NCI-H345 (cell line): ENCODE measurements at regions not wholly inside any gene's neighbourhood (a gene's known extent, or its start where the extent isn't known, plus 50 kb on each side); places are given as distances from the start of the nearest gene placed in this dataset.
"Not testable (repeated sequence)": the region's sequence is repeated elsewhere in the genome, so short reads cannot be mapped to it uniquely, and the experiment has no call there.

Experiments
- DNase-seq: peaks from one replicate; lab custom pipeline; 2025; lab: John Stamatoyannopoulos, UW

- DNase-seq, result peak; percentile 24
Observed at GRCh38 chr5:27491047-27491446, 452.7 kb upstream of the CDH9 start.

- DNase-seq, result no peak
Observed at GRCh38 chr5:27489701-27490100, 451.3 kb upstream of the CDH9 start.

DNA sequence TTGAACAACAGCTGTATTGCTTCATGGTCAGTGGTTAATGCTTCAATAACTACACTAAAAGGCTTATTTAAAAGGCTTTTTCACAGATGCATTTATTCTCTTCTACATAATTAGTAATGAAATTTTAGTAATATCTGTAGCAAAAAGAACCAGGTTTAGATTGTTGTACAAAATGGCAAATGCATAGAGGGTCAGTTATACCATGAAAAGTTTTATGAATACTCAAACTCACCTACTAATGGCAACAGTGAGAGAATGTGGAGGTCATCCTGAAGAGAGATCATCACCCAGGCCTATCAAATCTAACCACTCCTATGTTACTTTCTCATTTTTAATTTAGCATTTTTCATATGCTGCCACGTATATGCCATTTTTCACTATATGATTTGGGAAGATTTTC, 444.3 kb upstream of the CDH9 start:
- no peak for DNase-seq

DNA sequence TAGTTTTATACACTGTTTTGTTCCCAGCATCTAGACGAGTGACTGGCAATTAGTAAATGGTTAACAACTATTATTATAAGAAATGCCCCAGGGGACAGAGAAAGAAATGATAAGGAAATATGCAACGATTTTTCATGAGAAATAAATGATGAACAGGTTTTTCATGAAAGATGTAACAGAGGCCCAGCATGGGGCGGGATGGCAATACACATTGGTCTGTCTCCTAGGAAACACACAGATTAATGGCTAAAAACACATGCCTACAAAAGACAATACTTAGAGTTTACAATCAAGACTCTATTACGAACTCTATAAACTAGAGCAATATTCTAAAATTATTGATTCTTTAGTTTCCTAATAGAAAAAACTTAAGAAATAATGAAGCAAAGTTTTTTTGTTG, 441.5 kb upstream of the CDH9 start:
- DNase-seq, result no peak

DNA sequence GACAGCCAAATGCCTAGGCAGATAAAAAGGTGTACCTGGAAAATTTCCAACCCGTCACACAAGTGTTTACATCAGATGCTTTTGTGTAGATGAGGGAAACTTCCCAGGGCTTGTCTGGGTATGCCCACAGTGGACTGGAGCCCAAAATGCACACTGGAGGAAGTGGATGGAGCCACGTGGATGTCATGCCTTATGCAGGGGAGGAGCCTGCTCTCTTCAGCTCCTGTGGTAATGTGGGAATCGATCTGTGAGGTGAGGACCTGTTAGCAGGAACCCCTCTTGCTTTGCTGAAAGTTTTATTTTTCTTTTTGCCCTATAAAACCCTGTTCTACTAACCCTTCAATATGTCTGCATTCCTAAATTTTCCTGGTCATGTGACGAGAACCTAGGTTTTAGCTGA, 439.2 kb upstream of the CDH9 start:
- DNase-seq, result no peak

- DNase-seq, result no peak
Observed at GRCh38 chr5:27476356-27476988, 438.1 kb upstream of the CDH9 start.

- DNase-seq, result no peak
Observed at GRCh38 chr5:27475063-27475462, 436.7 kb upstream of the CDH9 start.

- no peak for DNase-seq
Observed at GRCh38 chr5:27474395-27474794, 436.0 kb upstream of the CDH9 start.

DNA sequence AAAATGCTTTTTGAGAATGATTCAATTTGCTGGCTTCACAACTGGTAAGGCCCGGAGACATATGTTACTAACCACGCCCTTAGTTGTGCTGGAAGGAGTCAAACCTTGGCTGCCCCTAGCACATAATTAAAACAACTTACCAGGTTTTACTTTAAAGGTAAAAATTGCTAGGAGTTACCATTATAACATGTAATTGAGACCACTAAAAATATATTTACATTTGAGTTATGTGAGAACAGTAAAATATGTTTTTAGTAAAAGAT, 435.6 kb upstream of the CDH9 start:
- DNase-seq, result no peak

GRCh38 chr5:27473307-27474046, 435.1 kb upstream of the CDH9 start:
- DNase-seq, result no peak

GRCh38 chr5:27472871-27473270, 434.5 kb upstream of the CDH9 start:
- no peak for DNase-seq

GRCh38 chr5:27472000-27472763, 433.8 kb upstream of the CDH9 start:
- peak; percentile 17 for DNase-seq

DNA sequence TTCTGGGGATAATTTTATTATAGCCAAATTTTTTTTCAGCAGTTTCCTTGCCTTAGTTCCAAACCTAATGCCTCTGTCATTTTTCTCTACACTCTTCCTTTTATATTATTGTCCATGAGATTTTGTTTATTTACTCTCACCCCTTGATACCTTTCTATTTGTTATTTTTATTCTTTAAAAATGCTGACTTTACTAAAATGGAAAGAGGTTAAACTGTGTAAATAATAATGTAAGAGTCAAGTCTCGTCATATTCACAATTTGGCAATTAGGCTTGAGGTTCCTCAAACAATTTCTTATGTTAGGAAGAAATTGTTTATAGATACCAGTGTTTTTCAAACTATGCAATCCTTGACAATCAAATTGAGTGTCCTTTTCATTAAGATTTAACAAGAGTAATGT, 428.6 kb upstream of the CDH9 start:
- no peak for DNase-seq

- DNase-seq, result no peak
Observed at GRCh38 chr5:27465140-27465539, 426.8 kb upstream of the CDH9 start.

DNA sequence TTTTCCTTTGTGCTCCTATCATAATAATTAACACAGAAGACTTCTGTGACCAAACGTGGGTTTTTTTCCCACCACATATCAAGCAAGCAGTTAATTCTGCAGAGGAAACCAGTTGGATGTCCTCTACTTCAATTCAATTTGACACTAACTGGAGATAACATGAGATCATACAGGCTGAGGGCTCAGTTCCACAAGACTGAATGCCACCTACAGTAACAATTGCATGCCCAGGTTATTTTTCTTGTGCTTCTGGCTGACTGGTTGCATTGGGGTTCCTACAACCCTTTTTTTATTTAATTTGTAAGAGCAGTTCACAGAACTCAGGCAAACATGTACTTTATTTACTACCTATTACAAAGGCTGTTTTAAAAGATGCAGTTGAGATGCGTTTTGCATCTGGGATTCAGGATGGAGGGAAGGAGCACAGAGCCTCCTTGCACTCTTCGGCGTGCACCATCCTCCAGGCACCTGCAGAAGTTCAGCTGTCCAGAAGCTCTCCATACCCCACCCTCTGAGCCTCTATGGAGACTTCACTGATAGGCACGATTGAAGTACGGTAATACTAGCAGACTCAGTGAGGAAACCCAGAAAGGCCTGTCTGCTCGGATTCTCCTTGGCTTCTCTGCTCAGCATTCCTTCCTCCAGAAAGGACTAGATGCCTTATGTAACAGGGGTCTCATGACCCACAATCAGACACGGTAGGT, 425.2 kb upstream of the CDH9 start:
- DNase-seq, result no peak

GRCh38 chr5:27462936-27463335, 424.6 kb upstream of the CDH9 start:
- no peak for DNase-seq

DNA sequence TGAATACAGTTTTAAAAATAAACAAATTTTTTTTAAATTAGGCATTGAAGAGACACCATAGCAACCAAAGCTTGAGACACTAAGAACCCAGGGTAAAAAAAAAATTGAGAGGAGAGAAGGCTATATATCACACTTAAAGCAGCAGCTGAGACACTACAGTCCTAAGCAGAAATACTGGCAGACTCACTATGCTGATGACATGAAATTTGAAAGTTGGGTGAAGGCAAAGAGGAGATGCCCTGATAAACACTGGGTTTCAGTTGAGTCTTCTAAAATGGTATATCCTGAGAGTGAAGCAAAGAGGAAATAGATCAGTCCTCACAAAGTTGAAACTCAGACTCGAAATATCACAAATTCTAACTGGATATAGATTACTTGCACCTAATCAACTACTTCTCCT, 419.9 kb upstream of the CDH9 start:
- DNase-seq, result no peak

DNA sequence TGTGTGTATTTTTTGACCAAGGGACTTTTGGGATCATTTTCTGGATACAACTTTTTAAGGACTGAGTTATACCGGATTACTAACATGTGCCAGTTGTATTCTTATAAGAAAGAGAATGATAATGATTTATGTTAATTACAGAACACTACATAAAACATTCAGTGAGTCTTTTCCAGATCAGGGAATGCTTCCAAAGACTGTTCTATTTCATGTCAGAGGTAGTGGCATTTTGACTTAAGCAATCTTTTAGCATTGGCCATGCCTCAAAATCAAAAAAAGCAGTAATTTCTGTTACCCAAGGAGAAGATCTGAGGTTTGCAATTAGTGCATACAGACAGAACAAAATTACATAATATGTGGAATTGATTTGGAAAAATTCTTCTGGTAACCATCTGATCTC, 413.0 kb upstream of the CDH9 start:
- DNase-seq, result no peak

GRCh38 chr5:27450607-27451006, 412.2 kb upstream of the CDH9 start:
- no peak for DNase-seq

DNA sequence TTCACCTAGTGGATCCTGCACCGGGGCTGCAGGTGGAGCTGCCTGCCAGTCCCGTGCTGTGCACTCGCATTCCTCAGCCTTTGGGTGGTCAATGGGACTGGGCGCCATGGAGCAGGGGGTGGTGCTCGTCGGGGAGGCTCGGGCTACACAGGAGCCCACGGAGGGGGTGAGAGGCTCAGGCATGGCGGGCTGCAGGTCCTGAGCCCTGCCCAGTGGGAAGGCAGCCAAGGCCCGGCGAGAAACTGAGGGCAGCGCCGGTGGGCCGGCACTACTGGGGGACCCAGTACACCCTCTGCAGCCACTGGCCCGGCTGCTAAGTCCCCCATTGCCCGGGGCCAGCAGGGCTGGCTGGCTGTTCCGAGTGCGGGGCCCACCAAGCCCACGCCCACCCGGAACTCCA, 401.0 kb upstream of the CDH9 start:
- not testable (repeated sequence) for DNase-seq

DNA sequence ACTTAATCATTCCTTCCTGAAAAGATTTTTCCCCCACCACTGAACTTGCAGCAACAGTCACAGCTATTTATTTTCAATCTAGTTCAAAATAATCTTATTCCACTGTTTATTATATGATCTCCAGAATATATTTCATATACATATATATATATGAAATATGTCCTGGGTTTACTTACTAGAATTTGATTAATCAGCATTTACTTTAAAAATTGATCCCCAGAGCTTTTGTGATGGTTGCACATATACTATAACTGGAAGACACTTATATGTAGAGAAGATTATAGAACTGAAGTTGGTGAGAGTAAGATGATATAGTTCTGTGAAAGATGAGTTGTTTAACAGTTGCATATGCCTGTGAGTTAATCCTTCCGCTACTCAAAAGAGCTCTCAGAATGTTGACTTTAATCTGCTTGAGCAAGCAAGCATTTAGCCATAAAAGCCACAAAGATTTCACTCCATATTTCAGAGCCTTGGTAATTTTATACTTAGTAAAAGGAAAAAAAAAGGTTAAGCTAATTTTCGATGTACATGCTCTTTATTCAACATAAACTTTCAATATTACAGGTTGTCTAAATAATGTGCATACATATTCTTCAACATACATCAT, 399.3 kb upstream of the CDH9 start:
- DNase-seq, result no peak

DNA sequence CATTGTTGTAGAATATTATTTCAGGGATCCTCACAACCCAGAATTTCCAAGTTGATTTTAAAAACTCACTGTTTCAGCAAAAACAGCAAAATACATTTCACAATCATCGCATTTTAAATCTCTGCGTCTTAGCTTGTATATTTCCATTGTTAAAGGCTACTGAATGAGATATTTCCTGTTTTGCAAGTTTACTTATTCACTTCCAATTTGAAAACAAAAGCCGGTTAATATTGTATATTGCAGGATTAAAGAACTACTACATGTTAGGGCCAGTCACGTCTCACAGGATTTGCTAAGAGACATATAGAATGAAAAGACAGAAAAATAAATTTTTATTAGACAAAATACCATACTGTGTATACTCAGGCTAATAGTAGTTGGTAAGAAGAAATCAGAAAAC, 395.9 kb upstream of the CDH9 start:
- DNase-seq, result no peak
